ENCODE measurements at regions not wholly inside any gene's neighbourhood (a gene's known extent, or its start where the extent isn't known, plus 50 kb on each side); places are given as distances from the start of the nearest gene placed in this dataset.
A peak's percentile ranks its signal among the peaks of the same experiment; 100 is the strongest.

DNA sequence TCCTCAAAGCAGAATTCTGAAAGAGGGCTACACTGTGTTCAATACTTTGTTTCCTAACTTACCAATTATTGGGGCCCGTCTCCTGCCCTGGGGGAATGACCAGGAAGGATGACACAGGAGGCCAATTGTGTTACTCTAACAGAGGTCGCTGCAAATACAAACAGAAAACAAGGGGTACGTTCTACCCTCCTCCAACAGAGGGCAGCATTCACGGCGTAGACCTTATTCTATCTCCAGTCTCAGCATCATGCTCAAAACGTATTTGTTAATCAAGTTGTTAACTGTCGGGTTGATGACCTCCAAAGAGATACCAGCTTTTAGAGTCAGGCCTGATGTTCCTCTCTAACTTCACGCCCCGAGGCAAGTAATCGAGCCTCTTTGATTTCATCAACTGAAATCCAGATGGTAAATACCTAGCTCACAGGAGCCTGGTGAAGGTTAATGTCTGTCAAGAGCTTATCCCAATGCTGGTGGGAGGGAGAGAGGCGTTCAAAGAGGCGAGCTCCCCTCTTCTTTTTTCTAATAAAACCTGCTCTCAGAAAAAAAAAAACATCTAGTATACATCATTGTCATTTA lies 181.0 kb upstream of the KCNIP4 start:
- FAIRE-seq (peak; percentile 64), DNase-seq (ENCODE audit: insufficient read length, low spot score) (peak; percentile 27)

DNA sequence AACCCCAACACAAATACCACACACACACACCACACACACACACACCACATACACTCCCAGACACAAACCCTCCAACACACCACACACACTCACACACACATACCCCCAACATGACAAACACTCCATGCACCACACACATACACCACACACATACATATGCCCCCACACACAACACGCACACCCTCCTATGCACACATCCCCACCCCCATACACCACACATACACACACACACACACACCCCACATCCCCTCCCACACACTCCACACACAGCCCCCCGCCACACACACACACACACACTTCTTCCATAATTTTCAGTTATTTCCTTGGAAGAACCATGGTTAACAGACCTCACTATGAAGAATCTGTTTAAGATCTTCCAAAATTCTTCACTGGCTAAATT lies 173.5 kb upstream of the KCNIP4 start:
- DNase-seq (ENCODE audit: insufficient read length, low spot score): no peak
- peak; percentile 95 for FAIRE-seq

DNA sequence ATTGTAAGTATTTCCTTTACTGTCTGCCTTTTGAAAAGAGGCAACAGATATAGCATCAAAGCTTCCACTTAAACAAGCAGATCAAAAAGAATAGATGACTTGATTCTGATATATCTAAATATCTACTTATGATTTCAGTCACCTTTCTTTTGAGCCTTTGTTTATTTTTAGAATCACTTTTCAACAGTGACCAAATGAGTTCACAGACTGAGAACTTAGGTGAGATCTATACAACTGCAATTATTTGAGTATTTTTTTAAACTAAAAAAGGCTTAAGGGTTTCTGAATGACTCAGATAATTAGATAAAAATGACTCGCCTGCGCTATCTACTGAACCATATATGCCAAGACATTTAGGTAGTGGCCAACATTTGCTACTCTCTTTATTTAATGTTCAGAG lies 166.7 kb upstream of the KCNIP4 start:
- DNase-seq (ENCODE audit: insufficient read length, low spot score): no peak
- no peak for FAIRE-seq

DNA sequence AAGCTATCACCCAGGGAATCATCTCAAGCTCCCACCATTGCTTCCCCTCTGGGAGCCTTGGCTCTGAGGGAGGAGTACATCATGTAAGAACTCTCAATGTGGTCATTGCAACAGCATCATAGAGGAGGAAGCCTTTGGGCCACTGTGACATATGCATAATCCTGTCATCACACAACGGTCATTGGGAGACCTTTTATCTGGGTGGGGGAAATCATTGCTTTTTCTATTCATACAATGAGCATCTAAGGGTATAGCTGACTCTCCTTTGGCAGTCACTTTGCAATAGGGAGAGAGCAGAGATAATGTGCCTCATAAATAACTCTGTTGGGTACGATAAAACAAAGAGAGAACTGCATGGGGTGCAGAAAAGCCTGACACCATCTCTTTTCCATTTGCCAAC lies 155.2 kb upstream of the KCNIP4 start:
- DNase-seq (ENCODE audit: insufficient read length, low spot score) (no peak), FAIRE-seq (no peak)

DNA sequence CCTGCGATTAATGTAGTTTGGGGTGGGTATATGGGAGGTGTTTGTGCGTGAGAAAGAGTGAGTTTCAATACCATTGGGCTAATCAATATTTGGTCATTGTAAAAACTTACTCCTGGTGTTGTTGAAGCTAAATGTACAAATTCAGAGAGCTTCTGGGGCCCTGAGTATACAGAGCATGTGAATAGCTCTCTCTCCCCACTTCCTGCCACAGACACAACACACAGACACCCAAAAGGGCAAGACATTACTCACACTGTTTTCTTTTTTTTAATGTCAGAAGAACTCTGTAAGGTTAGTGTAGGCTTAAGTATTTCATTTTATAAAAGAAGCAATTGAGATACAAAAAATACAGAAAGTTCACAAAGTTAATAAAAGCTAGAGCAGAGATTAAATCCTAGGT lies 151.3 kb upstream of the KCNIP4 start:
- DNase-seq (ENCODE audit: insufficient read length, low spot score) (no peak), FAIRE-seq (no peak)

DNA sequence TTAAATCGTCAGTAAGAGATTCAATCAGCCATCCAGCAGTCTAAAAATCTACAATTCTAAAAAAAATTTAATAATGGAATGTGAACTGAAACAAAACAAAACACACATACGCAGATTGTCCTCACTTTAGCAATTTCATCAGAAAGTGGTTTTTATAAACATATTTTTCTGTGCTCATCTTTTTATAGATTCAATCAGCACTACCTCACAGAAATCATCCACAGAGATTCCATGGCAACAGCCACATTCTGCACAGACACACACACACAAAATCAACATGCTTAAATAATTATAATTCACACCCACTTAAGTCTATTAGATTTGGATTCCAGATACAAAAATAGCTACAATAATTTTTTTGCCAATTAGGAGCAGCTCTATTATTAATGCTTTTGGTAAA lies 149.0 kb upstream of the KCNIP4 start:
- no peak for FAIRE-seq
- no peak for DNase-seq (ENCODE audit: insufficient read length, low spot score)

DNA sequence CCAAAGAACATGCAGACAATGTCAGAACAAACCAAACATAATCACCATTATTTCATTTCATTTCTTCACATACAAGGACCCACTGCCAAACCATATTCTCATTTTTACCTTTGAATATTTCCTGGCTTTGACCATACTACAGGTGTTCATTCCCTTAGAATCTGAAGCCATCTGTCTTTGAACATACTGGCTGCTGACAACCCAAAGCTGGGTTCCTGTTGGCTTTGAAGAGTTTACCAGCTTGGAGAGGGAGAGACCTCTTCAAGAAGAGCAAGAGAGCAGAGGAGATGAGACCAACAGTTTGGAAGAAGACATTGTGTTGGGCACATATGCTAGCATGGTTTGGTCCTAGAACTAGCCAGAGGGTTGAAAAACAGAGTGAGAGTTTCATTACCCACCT lies 145.6 kb upstream of the KCNIP4 start:
- FAIRE-seq: peak; percentile 9
- no peak for DNase-seq (ENCODE audit: insufficient read length, low spot score)

DNA sequence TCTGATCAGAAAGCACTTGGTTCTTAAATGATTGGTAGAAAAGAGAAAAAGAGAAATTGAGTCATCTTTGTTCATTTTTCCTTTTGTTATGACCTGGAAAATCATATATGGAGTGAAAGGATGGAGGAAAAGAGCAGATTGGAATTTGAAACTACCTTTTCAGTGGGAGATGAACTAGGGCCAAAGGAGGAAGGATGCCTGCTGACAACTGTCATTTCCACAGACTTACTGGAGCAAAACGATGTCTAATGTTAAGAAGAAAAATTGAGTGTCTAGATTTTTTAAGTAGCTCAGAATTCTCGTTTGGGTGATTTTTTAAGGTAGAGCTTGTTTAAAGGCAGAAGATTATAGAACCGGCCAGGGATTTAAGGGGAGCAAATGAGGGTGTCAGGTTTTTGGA lies 144.6 kb upstream of the KCNIP4 start:
- no peak for DNase-seq (ENCODE audit: insufficient read length, low spot score)

DNA sequence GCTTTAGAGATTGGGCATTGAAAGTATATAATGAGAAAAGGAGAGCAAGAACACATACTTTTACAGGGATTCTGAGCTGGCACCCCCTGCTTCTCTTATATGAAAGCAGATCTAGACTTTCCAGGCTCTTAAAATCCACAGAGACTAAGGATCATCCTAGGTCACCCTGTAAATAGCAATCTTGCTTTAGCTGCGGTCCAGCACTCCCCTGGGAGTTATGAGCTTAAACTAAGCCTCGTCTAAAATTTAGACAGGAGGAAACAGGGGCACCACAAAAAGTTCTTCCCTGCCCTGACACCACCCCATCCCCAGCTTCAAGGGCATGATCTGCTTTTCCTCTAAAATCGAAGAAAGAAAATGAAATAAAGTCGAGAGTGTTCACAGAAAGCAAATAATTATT lies 143.3 kb upstream of the KCNIP4 start:
- FAIRE-seq (no peak), DNase-seq (ENCODE audit: insufficient read length, low spot score) (no peak)

More for the DNA sequence above, 144.6 kb upstream of the KCNIP4 start:
- no peak for FAIRE-seq

DNA sequence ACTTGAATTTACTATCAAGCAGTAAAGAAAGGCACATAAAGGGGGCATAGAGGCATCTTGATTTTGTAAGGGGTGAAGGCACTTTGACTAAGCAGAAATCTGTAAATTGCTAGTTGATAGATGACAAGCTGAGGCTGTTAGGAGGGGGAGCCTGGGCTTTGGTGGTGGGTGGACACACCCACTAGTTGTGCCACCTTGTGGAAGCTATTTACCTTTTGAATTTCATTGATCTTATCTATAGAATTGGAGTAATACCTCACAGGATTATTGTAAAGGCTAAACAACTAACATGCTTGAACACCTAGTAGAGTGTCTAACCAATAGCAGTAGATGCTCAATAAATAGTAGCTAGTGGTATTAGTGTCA lies 142.8 kb upstream of the KCNIP4 start:
- no peak for FAIRE-seq

DNA sequence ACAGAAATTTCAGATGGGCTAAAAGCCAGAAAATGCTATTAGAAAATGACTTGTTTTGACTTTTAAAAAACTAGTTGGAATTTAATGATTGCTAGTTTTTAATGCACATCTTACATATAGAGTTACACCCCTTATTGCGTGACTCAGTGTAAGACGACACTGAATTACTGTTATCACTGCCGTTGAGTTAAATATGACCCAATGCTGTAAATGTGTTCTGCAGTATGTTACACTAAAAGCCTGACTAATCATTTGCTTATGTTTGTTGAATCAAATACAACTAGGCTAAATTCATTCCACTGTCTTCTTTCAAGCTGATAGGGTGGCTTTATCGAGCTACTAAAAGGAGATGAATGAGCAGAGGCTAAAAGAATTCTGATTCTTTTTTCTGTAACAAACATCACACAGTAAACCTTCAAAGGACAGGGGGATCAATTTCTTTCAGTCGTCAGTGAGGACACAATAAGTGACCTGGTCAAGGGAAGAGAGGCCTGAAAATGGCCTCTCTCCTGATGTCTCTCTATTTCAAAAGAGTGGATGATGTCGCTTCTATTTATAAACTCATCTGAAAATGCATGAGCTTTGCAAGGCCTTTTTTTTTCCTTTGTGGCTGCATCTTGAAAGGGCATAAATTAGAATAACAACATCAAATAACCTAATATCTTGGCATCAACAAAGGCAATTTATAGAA lies 142.2 kb upstream of the KCNIP4 start:
- peak; percentile 20 for FAIRE-seq
- peak; percentile 12 for DNase-seq (ENCODE audit: insufficient read length, low spot score)

More for the DNA sequence above, 142.8 kb upstream of the KCNIP4 start:
- no peak for DNase-seq (ENCODE audit: insufficient read length, low spot score)

DNA sequence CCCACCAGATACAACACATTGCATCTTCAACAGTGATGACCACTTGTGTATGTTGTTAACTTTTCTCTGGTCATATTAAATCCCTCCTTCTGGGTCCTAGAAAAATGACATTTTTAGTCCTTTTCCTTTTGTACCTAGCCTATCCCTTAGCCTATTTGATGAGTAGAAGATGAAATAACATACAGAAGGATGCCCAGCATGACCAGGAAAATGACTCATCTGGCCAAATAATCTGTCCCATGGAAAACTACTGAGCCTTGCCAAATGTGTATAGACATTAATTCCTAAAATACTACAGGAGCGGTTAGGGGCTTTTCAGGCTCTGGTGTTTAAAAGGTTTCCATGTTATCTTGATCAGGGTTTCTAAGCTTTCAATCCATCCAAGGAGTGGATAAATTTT lies 129.0 kb upstream of the KCNIP4 start:
- no peak for DNase-seq (ENCODE audit: insufficient read length, low spot score)
- FAIRE-seq: no peak

DNA sequence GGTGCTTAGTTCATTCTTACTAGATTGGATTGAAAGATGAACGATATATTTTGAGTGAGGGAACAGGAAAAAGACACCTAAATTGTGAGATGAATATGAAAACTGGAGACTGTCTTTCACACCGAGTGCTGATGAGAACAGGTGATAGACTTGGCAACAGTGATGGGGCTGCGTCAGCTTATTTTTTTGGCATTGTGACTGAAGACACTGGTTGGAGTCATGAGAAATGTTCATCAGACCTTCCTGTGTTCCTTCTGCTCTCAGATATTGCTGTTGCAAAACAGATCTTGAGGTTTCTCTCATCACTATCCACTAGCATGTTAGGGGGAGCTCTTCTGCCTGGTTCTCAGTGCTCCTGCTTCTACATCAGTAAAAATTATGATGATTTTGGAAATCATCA lies 124.2 kb upstream of the KCNIP4 start:
- FAIRE-seq (no peak), DNase-seq (ENCODE audit: insufficient read length, low spot score) (no peak)

DNA sequence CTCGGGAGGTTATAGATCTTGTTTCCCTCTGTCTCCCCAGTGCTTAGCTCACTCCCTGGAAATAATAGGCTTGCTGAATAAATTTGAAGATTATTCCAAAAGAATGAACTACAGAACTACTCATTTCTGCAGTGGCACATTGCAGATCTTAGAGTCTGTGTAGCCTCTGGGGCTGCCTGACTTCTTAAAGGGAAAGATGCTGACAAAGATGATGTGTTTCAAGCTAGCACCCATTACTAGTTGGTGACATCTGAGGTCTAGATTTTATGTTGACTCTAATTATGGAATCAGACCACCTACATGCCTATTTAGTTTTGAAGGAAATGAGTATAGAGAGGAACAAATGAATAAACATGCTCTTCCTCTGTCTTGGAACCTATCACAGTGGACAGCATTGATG lies 123.7 kb upstream of the KCNIP4 start:
- FAIRE-seq (no peak), DNase-seq (ENCODE audit: insufficient read length, low spot score) (no peak)

DNA sequence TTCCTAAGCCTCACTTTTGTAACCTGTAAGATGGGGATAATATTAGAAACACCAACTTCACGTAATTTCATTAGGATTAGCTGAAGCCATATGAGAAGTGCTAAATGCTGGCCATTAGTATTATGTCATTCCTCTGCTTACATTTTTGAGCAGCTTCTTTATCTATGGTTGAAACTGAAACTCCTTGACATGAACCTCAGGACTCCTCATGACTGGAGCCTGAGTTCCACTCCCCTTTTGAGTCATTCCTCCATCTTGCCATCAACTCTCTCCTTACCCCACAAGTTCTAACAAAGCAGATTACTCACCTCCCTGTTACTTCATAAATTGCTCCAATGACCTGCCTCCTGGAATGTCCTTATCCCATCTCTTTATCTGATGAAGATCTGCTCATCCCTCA lies 123.2 kb upstream of the KCNIP4 start:
- no peak for DNase-seq (ENCODE audit: insufficient read length, low spot score)
- no peak for FAIRE-seq

DNA sequence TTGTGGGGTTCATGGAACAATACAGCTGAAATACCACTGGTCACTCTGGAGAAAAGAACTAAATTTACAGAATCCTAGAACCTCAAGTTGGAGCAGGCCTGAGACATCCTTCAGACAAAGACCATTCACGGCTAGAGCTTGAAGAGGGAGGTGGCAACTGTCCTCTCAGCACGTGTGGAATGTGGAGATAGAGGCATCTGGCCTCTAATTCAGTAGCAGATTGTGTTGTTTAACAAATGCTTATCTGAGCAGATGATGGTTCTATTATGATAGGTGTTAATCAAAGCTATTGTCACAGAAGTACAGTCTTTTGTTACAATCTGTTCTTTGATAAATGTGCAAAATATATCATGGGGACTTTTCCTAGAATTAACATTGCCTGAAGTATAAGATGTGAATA lies 121.7 kb upstream of the KCNIP4 start:
- DNase-seq (ENCODE audit: insufficient read length, low spot score) (no peak), FAIRE-seq (no peak)

DNA sequence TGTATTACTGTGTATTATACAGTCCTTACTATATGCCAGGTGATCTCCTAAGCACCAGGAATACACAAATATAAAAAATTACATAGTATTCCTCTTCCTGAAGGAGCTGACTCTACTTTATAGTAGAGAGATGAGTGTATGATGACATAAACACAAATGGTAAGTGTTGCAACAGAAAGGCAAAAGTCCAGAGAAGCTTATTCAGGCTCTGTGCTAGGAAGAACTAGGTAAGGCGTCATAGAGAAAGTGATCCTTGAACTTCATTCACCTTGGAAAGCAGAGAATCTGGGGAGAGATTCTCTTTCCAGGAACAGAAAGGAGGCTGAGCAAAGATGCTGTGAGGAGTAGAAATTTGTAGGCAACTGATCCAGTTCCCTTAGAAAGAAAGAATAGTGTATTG lies 115.0 kb upstream of the KCNIP4 start:
- FAIRE-seq: no peak

DNA sequence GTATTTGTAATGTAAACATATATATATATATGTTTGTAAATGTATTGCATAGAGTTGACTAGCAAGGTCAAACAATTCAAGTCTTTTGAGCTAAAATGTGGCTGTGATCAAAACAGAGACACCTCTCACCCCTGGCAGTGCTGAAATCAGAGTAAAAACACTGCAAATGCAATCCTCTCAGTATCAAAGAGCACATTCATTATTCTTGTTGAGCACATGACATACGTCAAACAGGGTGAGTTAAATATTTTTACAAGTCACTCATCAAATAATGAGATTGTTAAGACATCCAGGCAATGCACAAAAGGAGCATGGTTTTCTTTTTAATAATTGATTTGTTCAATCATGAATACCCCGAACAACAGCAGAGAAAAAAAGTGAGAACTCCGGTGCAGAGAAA lies 114.1 kb upstream of the KCNIP4 start:
- DNase-seq (ENCODE audit: insufficient read length, low spot score): no peak
- no peak for FAIRE-seq

More for the DNA sequence above, 115.0 kb upstream of the KCNIP4 start:
- no peak for DNase-seq (ENCODE audit: insufficient read length, low spot score)

DNA sequence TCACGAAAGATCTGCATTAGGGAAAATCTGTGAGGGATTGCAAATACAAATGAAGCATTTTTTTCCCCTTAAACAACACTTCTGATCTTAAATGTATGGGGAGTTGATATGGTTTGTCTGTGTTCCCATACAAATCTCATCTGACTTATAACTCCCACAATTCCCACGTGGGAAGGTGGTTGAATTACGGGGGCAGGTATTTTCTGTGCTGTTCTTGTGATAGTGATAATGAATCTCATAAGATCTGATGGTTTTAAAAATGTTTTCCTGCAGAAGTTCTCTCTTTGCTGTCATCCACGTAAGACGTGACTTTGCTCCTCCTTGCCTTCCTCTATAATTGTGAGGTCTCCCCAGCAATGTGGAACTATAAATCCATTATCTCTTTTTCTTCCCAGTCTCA lies 107.4 kb upstream of the KCNIP4 start:
- DNase-seq (ENCODE audit: insufficient read length, low spot score) (no peak), FAIRE-seq (no peak)

DNA sequence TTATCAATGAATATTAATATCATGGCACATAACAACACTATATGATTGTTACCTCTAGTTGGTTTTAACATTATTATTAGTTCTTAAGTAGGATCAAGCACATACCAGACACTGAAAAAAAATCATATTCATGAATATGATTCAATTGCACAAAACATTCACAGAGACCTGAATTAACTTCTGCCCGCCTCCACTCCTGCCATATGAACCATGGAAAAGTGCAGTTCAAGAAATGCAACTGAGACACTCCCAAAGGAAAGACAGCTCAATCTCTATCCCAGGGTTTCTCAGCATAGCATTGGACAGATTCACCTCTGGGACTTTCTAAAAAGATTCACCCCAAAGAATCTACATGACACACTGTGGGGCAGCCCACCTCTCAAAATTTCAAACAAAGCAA lies 103.5 kb upstream of the KCNIP4 start:
- no peak for DNase-seq (ENCODE audit: insufficient read length, low spot score)
- FAIRE-seq: no peak

DNA sequence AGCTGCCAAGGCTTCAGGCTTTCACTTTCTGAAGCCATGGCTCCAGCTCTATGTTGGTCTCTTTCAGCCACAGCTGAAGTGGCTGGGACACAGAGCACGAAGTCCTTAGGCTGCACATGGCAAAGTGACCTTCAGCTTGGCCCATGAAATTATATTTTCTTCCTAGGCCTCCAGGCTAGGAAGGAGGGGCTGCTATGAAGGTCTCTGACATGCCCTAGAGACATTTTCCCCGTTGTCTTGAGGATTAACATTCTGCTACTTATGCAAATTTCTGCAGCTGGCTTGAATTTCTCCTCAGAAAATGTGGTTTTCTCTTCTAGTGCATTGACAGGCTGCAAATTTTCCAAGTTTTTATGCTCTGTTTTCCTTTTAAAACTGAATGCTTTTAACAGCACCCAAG lies 99.8 kb upstream of the KCNIP4 start:
- DNase-seq (ENCODE audit: insufficient read length, low spot score): no peak
- FAIRE-seq: no peak

DNA sequence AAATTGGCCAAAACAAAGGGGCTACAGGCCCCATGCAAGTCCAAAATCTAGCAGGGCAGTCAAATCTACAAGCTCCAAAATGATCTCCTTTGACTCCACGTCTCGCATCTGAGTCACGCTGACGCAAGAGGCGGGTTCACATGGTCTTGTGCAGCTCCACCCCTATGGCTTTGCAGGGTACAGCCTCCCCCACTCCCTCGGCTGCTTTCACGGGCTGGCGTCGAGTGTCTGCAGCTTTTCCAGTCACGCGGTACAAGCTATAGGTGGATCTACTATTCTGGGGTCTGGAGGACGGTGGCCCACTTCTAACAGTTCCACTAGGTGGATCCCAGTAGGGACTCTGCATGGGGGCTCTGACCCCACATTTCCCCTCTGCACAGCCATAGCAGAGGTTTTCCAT lies 99.2 kb upstream of the KCNIP4 start:
- FAIRE-seq (no peak), DNase-seq (ENCODE audit: insufficient read length, low spot score) (no peak)

DNA sequence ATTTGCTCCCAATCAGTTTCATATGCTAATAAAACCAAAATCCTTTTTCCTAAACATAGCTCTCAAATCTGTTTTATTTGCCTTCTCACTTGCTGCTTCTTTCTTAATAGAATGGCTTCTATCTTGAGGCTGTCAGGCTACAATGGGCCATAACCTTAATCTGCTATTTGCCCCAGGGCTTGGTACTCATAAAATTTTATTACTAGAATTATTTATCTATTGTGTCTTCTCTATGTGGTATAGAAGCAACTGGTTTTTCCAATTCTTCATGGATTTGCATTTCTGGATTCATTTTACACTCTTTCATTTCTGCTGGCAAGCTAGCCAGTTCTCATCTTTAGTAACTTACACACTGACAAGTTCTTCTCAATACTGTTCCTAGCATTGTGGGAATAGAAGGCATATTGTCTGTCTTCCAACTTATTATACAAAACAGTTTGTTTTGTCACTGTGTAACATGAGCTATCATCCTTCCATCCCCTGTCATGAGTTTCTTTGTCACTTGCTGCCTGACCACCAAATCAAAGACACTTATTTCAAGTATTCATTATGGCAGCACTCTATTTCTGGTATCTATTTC lies 96.6 kb upstream of the KCNIP4 start:
- DNase-seq (ENCODE audit: insufficient read length, low spot score): no peak
- no peak for FAIRE-seq
